ENCODE measurements at regions not wholly inside any gene's neighbourhood (a gene's known extent, or its start where the extent isn't known, plus 50 kb on each side); places are given as distances from the start of the nearest gene placed in this dataset.

- H3K27ac Mint-ChIP-seq, result no peak overlapping the region
- DNase-seq (ENCODE audit: low spot score) (peak; percentile 30), ATAC-seq (peak; percentile 89)
- Histone ChIP-seq H4K20me1 (replicated peaks; ENCODE audit: insufficient read depth) (no peaks in the 10 kb centered on the region), H3K9me2 (ENCODE audit: insufficient read depth) (no peaks in the 10 kb centered on the region), H3K79me2 (replicated peaks; ENCODE audit: insufficient read depth) (no peaks in the 10 kb centered on the region), H3K36me3 (ENCODE audit: insufficient read depth) (no peaks in the 10 kb centered on the region), H3K27ac (ENCODE audit: low read depth) (no peak overlapping the region), H2AFZ (peak overlapping the region; percentile 65; the same call in 1 of the 2 replicates), H3F3A (replicated peaks; ENCODE audit: low read depth) (no peaks in the 10 kb centered on the region), H3K4me3 (peak overlapping the region; percentile 24; the same call in 1 of the 2 replicates), H3K27me3 (ENCODE audit: insufficient read depth) (no peaks in the 10 kb centered on the region), H3K4me2 (peak overlapping the region; percentile 41), H3K4me1 (ENCODE audit: insufficient read depth) (peaks cover 32% of the 10 kb centered on the region)
- peaks cover 2% of the 10 kb centered on the region for H3K27me3 Mint-ChIP-seq (ENCODE audit: insufficient read depth, low read depth, poor library complexity)
- peak overlapping the region; percentile 47 for H3K4me3 Mint-ChIP-seq
- peaks cover 34% of the 10 kb centered on the region for H3K4me1 Mint-ChIP-seq
- H3K36me3 Mint-ChIP-seq (ENCODE audit: low read depth), result no peaks in the 10 kb centered on the region; the same call in 2 of the 3 replicates
- 0 out of 2 replicates have a peak, but pooled peaks have one; percentile 46 for TF ChIP-seq ZNF462 (CRISPR knock-in tag; IDR thresholded peaks at IDR 0.05)
- no peak for TF ChIP-seq NANOG (IDR thresholded peaks at IDR 0.05; ENCODE audit: borderline replicate concordance)
- no peaks in the 10 kb centered on the region for H3K9me3 Mint-ChIP-seq
Observed at GRCh38 chr15:81531109-81531592, 157.1 kb upstream of the TMC3 start.

- no peak overlapping the region for H3K27ac Mint-ChIP-seq
- peak; percentile 58 for ATAC-seq
- H2AFZ ChIP-seq, result peak overlapping the region; percentile 65
- no peak for TF ChIP-seq POLR2AphosphoS5 (IDR thresholded peaks at IDR 0.05; ENCODE audit: low read depth)
- no peak for TF ChIP-seq EZH2phosphoT487 (IDR thresholded peaks at IDR 0.05; ENCODE audit: unreplicated experiment)
- TF ChIP-seq CTCF (conservative IDR thresholded peaks at IDR 0.05; ENCODE audit: low read depth in 2 of 2), result no peak
- TF ChIP-seq JUNB (IDR thresholded peaks at IDR 0.05; ENCODE audit: unreplicated experiment), result no peak
- no peak for TF ChIP-seq EZH2 (IDR thresholded peaks at IDR 0.05; ENCODE audit: low read depth, unreplicated experiment)
- TF ChIP-seq STAT1 (IDR thresholded peaks at IDR 0.05; ENCODE audit: unreplicated experiment), result no peak
- TF ChIP-seq ETS1 (IDR thresholded peaks at IDR 0.05), result no peak
- TF ChIP-seq ZNF114 (CRISPR knock-in tag; IDR thresholded peaks at IDR 0.05), result no peak
Observed at GRCh38 chr15:81530271-81530691, 156.3 kb upstream of the TMC3 start.

More at GRCh38 chr15:81530271-81530691, 156.3 kb upstream of the TMC3 start:
- Histone ChIP-seq H3F3A (replicated peaks; ENCODE audit: low read depth) (no peaks in the 10 kb centered on the region), H4K20me1 (replicated peaks; ENCODE audit: insufficient read depth) (no peaks in the 10 kb centered on the region), H3K36me3 (ENCODE audit: insufficient read depth) (no peaks in the 10 kb centered on the region), H3K4me1 (ENCODE audit: insufficient read depth) (peaks cover 32% of the 10 kb centered on the region), H3K9me2 (ENCODE audit: insufficient read depth) (no peaks in the 10 kb centered on the region), H3K4me2 (peak overlapping the region; percentile 41), H3K4me3 (no peak overlapping the region), H3K27me3 (ENCODE audit: insufficient read depth) (no peaks in the 10 kb centered on the region), H3K79me2 (replicated peaks; ENCODE audit: insufficient read depth) (no peaks in the 10 kb centered on the region), H3K27ac (ENCODE audit: low read depth) (no peak overlapping the region)
- Mint-ChIP-seq H3K9me3 (no peaks in the 10 kb centered on the region), H3K4me3 (0 out of 3 replicates have a peak overlapping the region, but pooled peaks have one; percentile 18), H3K36me3 (ENCODE audit: low read depth) (no peaks in the 10 kb centered on the region; the same call in 2 of the 3 replicates), H3K4me1 (peaks cover 34% of the 10 kb centered on the region), H3K27me3 (ENCODE audit: insufficient read depth, low read depth, poor library complexity) (peaks cover 2% of the 10 kb centered on the region)
- peak; percentile 30 for DNase-seq (ENCODE audit: low spot score)

Measured in GM23338 (cell line).